ENCODE measurements at regions not wholly inside any gene's neighbourhood (a gene's known extent, or its start where the extent isn't known, plus 50 kb on each side); places are given as distances from the start of the nearest gene placed in this dataset.

DNA sequence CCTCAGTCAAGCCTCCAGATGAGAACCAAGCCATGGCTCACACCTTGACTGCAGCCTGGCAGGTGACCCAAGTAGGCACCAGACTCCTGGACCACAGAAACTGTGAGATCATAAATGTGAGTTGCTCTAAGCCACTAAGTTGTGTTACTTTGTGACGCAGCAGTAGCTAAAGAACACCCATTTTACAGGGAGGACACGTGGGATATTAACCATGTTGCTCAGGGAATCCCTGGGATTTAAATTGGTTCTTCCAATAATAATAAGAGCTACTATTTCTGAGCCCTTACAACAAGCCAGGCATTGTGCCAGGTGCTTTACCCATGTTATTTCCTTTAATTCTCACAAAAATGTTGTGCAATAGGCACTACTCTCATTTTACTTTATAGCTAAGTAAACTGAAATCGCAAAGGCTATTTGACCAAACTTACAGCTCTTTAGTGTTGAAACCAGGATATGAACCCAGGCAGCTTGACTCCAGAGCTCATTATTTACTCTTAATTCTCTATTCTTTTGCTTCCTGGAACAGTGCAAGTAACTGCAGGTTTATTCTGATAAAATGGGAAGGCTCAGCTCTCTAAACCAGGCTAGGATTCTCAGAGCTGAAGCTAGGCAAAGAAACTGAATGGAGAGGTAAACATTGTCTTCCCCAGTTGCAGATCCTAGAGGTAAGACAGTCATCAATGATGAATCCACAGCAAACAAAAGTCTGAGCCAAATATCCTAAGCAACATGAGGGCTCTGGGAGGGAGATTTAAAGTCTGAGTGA, 294.4 kb downstream of the KBTBD8 start:
- peak; percentile 42 for DNase-seq
- Histone ChIP-seq H3K4me1 (ENCODE audit: insufficient read depth, low read length) (0 out of 2 replicates have a peak, but pooled peaks cover 4% of the 10 kb centered on the region), H4K20me1 (ENCODE audit: low read length) (no peaks in the 10 kb centered on the region), H3K27ac (ENCODE audit: low read length) (no peak overlapping the region), H3K9ac (ENCODE audit: low read length) (no peak overlapping the region), H3K79me2 (ENCODE audit: low read length) (no peaks in the 10 kb centered on the region), H3K9me3 (ENCODE audit: low read length) (no peaks in the 10 kb centered on the region), H3K4me3 (ENCODE audit: low read length) (no peak overlapping the region), H3F3A (ENCODE audit: low read length, unreplicated experiment) (no peaks in the 10 kb centered on the region), H3K36me3 (ENCODE audit: low read depth, low read length) (no peaks in the 10 kb centered on the region), H2AFZ (ENCODE audit: low read length) (no peak overlapping the region), H3K27me3 (ENCODE audit: low read length) (no peaks in the 10 kb centered on the region), H3K4me2 (ENCODE audit: low read length) (no peak overlapping the region), H3K9me2 (replicated peaks; ENCODE audit: low read length) (no peaks in the 10 kb centered on the region)
- no TSS peak for BruUV-seq (replicated peaks)
- intact Hi-C loops (cut with micrococcal nuclease): no loop called here
- ChIA-PET POLR2A (ENCODE audit: unreplicated experiment) (no interaction called here), CTCF (no interaction called here)
- ATAC-seq: peak; percentile 55
- TF ChIP-seq EZH2 (IDR thresholded peaks at IDR 0.05; ENCODE audit: low read length, unreplicated experiment) (no peak), EZH2phosphoT487 (IDR thresholded peaks at IDR 0.05; ENCODE audit: borderline replicate concordance, low read length) (no peak)
- TF ChIP-seq, protein P1, sequence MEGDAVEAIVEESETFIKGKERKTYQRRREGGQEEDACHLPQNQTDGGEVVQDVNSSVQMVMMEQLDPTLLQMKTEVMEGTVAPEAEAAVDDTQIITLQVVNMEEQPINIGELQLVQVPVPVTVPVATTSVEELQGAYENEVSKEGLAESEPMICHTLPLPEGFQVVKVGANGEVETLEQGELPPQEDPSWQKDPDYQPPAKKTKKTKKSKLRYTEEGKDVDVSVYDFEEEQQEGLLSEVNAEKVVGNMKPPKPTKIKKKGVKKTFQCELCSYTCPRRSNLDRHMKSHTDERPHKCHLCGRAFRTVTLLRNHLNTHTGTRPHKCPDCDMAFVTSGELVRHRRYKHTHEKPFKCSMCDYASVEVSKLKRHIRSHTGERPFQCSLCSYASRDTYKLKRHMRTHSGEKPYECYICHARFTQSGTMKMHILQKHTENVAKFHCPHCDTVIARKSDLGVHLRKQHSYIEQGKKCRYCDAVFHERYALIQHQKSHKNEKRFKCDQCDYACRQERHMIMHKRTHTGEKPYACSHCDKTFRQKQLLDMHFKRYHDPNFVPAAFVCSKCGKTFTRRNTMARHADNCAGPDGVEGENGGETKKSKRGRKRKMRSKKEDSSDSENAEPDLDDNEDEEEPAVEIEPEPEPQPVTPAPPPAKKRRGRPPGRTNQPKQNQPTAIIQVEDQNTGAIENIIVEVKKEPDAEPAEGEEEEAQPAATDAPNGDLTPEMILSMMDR (conservative IDR thresholded peaks at IDR 0.05; ENCODE audit: low read depth, low read length): no peak

GRCh38 chr3:67294341-67294740, 296.2 kb downstream of the KBTBD8 start:
- H3K9me3 ChIP-seq (ENCODE audit: low read length): no peaks in the 10 kb centered on the region
- no peak overlapping the region for H2AFZ ChIP-seq (ENCODE audit: low read length)
- no peak overlapping the region for H3K4me2 ChIP-seq (ENCODE audit: low read length)
- no peaks in the 10 kb centered on the region for H3K27me3 ChIP-seq (ENCODE audit: low read length)
- POLR2A ChIA-PET (ENCODE audit: unreplicated experiment): no interaction called here
- H3K36me3 ChIP-seq (ENCODE audit: low read depth, low read length): no peaks in the 10 kb centered on the region
- no peaks in the 10 kb centered on the region for H3K9me2 ChIP-seq (replicated peaks; ENCODE audit: low read length)
- intact Hi-C loops (cut with micrococcal nuclease): no loop called here
- H3K4me1 ChIP-seq (ENCODE audit: insufficient read depth, low read length): 0 out of 2 replicates have a peak, but pooled peaks cover 4% of the 10 kb centered on the region
- CTCF ChIA-PET: no interaction called here
- no peak overlapping the region for H3K4me3 ChIP-seq (ENCODE audit: low read length)
- H4K20me1 ChIP-seq (ENCODE audit: low read length): no peaks in the 10 kb centered on the region
- no peak overlapping the region for H3K27ac ChIP-seq (ENCODE audit: low read length)
- no TSS peak for BruUV-seq (replicated peaks)
- no peak for TF ChIP-seq EZH2 (IDR thresholded peaks at IDR 0.05; ENCODE audit: low read length, unreplicated experiment)
- no peak for TF ChIP-seq EZH2phosphoT487 (IDR thresholded peaks at IDR 0.05; ENCODE audit: borderline replicate concordance, low read length)
- H3F3A ChIP-seq (ENCODE audit: low read length, unreplicated experiment): no peaks in the 10 kb centered on the region
- H3K9ac ChIP-seq (ENCODE audit: low read length): no peak overlapping the region
- H3K79me2 ChIP-seq (ENCODE audit: low read length): no peaks in the 10 kb centered on the region
- ATAC-seq (no peak), DNase-seq (no peak)

DNA sequence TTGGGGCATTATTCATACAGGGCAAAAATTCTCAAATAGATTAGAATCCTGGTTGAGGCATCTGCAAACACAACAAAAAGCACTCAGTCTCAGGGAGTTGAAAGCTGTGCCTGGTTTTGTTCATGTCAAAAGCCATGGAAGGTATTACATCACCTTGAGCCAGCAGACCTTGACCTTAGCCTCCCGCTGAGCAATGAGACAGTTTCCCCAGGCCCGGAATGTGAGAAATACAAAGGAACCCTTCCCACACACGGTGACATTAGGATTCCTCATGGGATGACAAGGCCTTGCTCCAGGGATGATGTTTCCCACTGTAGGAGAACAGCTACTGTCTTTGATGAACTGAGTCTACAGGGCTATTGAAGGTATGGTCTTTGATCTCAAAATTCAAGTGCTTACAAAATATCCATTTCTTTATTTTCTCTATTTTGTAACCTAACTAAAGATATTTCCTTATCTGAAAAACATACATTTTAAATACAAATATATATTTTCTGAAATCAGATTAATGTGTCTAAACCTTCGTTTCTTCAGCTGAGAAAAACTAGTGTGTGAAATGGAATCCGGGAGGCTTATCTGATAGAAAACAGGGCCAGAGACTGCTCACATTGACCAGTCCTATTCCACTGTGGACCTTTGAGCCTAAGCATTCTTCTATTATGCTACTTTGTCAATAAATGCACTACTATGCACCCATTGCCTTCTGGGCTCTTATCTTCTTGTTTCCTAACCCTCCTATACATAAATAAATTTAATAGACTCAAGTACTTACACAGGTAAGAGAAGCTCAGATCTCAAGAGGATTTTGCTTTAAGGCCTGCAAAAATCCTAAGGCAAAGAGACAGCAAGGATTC, 298.2 kb downstream of the KBTBD8 start:
- DNase-seq: no peak
- Histone ChIP-seq H3K36me3 (ENCODE audit: low read depth, low read length) (no peaks in the 10 kb centered on the region), H4K20me1 (ENCODE audit: low read length) (no peaks in the 10 kb centered on the region), H2AFZ (ENCODE audit: low read length) (no peak overlapping the region), H3K4me2 (ENCODE audit: low read length) (no peak overlapping the region), H3F3A (ENCODE audit: low read length, unreplicated experiment) (no peaks in the 10 kb centered on the region), H3K27ac (ENCODE audit: low read length) (no peak overlapping the region), H3K4me1 (ENCODE audit: insufficient read depth, low read length) (0 out of 2 replicates have a peak, but pooled peaks cover 4% of the 10 kb centered on the region), H3K9me2 (replicated peaks; ENCODE audit: low read length) (no peaks in the 10 kb centered on the region), H3K9me3 (ENCODE audit: low read length) (no peaks in the 10 kb centered on the region), H3K79me2 (ENCODE audit: low read length) (no peaks in the 10 kb centered on the region), H3K9ac (ENCODE audit: low read length) (no peak overlapping the region), H3K27me3 (ENCODE audit: low read length) (no peaks in the 10 kb centered on the region), H3K4me3 (ENCODE audit: low read length) (no peak overlapping the region)
- no TSS peak for BruUV-seq (replicated peaks)
- ATAC-seq: no peak
- ChIA-PET POLR2A (ENCODE audit: unreplicated experiment) (no interaction called here), CTCF (no interaction called here)
- intact Hi-C loops (cut with micrococcal nuclease): no loop called here
- TF ChIP-seq EZH2 (IDR thresholded peaks at IDR 0.05; ENCODE audit: low read length, unreplicated experiment): no peak
- TF ChIP-seq, protein P1 (conservative IDR thresholded peaks at IDR 0.05; ENCODE audit: low read depth, low read length): no peak
- TF ChIP-seq EZH2phosphoT487 (IDR thresholded peaks at IDR 0.05; ENCODE audit: borderline replicate concordance, low read length): no peak

Measured in PC-3 (cell line).